ENCODE measurements at regions not wholly inside any gene's neighbourhood (a gene's known extent, or its start where the extent isn't known, plus 50 kb on each side); places are given as distances from the start of the nearest gene placed in this dataset.

DNA sequence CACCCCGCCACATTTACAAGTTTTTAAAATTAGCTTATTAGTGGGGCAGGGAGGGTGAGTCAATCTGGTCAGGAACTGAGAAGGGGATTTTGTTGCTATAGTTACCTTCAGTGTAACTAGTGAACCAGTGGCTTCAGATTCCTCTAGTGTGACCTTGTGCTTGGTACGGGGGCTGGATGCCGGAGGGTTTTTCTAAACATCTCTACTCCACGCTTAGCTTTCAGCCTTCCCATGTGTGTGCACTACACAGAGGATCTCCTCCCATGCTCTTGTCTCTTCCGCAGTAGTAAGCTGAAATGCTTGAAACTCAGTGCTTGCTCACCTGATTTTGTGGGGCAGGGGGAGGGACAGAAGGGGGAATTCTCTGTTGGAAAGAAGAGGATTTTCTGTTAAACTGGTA, 67.9 kb upstream of the AKAP13 start:
- peak; percentile 1 to 44 for DNase-seq

DNA sequence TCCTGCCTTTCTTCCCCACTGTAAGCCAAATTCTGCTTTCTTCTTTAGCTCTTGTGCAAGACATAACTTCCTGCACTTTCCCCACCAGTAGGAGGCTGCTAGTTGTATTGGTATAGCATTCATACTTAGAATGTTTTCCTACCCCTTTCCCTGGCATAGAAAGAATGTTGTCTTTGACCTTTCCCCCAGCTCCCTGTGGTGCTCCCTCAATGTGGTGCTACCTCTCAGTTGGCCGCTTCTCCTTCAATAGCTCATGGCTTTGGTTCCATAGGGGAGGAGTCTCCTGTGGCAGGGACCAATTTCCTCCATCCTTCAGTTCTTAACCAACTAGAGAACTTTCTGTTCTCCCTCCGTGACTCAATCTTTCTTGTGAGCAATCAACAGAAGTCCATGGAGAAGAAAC, 67.5 kb upstream of the AKAP13 start:
- no peak for DNase-seq

DNA sequence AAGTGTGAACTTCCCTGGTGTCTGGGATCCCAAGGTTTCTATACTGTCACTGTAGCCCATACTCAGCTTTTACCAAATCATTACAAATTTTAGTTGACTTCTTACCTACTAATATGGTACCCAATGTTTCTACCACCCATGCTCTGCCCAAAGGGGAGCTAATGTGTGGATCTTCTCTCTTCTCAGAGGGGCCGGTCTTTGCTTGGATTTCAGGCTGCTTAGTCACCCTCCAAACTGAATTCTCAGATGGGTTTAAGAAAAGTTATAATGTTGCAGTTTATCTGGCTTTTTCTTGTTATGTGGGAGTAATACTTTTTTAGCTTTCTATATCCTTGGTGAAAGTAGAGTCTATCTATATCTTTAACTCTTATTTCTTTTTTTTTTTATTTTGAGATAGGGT, 67.1 kb upstream of the AKAP13 start:
- DNase-seq, result no peak

DNA sequence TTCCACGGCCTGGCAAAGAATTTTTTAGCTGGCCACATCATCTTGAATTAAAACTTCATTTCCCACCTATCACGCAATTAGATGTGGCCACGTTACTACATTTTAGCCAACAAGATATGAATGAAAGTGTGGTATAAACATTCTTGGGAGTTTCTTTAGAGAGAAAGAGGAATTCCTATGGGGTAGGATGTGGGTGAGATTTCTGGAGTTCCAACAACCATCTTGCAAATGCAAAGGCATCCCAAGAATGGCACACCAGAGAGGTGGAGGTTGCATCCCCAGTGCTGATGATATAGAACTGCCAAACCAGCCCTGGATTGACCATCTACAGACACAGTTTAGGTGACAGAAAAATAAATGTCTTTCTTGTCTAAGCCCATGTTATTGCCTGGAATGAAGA, 66.3 kb upstream of the AKAP13 start:
- DNase-seq, result no peak

DNA sequence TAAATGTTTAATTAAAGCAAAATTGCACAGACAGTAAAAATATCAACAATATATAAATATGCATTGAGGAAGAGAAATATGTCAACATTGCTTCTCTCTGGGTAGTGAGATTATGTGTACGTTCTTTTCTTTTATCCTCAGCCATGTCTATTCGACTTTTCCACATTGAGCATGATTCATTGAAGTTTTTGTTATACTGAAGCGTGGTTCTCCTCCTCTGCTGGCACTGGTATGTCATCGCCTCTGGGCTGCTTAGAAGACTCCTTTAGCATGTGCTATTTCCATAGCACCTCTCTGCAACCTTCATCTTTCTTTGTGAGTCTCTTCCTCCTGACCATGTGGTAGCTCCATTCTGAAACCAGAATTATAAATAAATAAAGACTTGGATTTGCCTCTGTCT, 65.8 kb upstream of the AKAP13 start:
- DNase-seq, result no peak

DNA sequence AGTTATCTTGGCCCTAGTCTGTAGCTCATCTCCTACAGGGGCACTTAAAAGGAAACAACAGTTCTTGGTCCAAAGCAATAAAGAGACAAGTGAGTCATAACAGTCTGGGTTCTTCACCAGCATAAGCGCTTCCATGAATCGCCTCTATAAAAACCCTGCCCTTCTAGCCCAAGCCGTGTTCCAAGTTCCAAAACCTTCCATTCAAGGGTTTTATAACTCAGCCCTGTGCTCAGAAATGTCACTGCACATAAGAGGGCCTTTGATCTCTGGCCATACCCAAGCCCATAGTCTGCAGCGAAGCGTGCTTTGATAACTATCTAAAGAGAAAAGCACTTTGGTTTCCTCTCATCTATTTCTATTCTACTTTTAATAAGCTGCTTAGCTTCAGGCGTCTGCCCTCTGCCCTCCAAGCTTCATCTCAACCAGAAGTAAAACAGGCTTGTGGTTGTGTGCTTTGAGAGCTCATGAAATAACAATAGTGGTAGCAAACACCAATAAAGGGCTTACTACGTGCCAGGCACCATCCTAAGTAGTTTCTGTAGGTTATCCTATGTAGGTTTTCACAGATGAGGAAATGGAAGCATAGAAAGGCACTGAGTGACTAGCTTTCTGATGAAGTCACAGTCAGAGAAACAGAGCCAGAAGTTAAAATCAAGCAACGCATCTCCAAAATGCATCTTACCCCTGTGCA, 64.0 kb upstream of the AKAP13 start:
- peak in 1 of 2 donors; percentile 31 for DNase-seq

DNA sequence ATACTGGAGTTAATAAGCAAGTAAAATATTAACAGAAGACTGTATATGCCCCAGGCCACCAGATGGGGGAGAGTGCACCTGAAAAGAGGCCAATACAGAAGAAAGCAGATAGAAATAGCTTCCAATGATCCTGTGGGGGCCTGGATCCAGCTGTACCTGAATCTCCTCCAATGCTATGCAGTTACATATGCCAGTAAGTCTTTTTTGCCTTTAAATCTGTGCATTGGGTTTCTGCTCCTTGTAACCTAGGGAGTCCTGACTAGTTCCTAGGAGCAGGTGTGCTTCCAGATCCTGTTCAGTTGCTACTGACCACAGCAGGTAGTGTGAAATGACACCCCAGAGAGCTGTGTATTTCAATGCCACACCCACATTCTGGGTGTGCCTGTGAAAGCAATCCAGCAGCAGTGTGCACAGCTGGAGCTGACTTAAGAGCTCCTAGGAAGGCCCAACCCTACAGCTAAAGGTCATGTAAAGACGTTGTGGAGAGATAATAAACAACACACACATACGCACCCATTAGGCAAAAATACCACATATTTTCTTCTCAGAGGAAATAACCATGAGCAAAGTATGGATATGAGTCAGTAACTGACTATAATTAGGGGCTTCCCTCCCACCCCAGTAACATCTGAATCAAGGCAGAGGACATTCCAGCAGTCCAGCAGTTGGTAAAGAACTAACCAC, 62.2 kb upstream of the AKAP13 start:
- peak in 1 of 2 donors; percentile 14 for DNase-seq

DNA sequence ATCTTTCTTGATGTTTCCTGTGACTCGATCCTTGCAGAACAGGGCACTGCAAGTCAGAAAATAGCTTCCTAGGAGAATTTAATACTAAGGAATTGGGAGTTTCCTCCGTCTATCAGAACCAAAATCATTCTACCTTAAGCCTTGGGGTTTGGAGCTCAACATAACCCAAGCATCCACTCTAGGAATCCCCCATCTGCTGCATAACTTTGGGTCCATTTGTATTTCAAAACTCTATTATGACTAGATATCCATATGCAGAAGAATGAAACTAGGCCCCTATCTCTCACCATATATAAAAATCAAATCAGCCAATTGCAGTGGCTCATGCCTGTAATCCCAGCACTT, 61.7 kb upstream of the AKAP13 start:
- DNase-seq, result no peak

DNA sequence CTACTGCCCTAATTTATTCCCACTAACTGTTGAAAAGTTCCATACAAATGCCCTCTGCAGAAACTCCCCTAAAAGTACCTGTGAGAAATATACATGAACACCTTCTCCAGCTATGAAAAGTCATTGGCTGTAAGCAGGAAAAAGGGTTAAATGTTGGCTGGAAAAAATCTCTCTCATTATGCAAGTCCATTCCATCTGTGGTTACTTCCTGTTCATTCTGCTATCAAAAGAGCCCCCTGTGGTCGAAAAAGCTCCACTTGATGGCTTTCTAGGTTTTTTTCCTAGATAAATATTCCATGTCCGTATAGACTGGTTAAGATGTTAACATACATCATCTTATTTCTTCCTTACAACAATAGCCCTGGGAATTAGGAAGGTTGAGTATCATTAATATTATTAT, 56.2 kb upstream of the AKAP13 start:
- no peak for DNase-seq

DNA sequence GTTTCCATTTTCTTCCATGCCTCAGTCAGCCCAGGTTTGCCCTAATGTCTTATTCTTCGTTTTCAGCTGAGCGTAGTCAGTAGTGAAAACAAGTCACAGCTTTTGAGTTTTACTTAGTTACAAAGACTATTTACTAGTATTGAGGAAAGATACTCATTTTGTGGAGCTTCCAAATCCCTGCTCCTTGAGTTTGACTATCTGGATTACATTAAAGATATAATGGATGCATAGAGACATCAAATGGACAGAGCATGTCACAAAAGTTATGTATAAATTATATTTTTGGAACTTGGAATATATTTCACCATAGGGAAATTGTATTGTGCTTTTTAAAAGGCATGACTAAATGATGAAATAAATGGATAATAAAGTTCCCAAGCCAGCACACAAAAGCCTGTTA, 54.6 kb upstream of the AKAP13 start:
- no peak for DNase-seq

DNA sequence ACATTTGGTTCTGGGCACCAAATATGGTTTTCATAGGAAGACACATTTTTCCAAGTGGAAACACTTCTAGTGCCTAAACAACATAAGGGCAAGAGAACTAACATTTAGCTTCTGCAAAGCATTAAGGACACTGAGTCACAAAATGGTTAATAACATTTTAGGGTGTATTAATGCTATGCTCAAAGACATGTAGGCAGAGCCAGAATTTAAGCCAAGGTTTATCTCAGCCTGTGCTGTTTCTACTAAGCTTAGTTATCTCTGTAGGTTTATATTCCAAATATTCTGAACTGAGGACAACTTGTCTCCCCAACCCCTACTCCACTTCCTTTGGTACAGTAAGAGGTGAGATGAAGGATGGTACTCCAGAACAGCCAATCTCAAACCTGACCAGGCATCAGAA, 54.1 kb upstream of the AKAP13 start:
- DNase-seq, result no peak

DNA sequence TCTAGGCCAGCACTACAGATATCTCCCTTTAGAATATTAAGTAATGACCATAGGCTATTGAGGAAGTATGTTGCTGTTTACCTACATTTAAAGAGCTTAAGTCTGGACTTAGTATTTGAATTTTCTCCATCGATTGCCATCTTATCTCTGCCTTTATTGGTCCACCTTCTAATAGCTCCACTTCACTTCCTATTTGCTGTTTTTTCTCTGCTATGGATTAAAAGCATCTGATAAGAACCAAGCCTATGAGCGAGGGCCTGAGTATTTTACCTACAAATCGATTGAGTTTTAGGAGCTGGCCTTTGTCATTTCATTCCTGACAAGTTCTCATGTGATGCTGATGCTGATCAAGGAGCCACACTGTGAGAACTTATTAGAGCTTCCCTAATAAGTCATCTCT, 52.6 kb upstream of the AKAP13 start:
- no peak for DNase-seq

DNA sequence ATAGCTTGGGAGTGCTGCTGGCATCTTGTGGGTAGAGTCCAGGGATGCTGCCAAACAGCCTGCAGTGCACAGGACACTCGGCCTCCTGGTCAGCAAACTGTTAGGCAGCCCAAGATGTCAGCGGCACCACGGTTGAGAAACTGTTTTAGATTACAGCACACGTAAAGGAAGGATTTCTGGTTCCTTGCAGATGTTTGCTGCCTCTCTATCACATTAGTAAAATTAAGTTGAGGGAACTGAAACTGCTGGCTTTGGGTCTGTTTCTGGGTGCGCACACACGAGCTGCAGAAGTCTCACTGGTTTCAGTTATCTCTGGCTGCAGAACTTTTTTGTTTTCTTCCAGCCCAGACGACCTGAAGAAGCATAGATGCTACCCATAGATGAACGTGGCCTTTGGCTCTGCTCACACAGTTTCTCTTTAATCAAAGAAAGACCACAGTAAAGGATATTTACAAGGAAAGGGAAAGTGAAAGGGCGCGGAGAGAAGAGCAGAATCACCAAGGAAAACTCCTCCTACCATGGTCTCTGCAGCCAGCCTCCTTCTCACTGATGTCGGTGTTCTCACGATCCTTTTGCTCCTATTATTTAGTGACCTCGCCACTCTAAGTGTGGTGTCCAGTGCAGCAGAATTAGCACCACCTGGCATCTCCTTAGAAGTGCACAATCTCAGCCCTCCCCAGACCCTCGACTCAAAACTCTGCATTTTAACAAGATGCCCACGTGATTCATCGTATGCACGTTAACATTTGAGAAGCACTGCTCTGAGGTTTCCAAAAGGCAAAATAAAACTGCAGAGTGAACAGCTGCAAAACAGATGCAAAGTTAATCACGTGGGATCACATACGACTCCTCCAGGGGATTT, 50.6 kb upstream of the AKAP13 start:
- DNase-seq, result peak; percentile 49 to 57
